ENCODE measurements at regions not wholly inside any gene's neighbourhood (a gene's known extent, or its start where the extent isn't known, plus 50 kb on each side); places are given as distances from the start of the nearest gene placed in this dataset.

- no peak for DNase-seq (ENCODE audit: low read depth in 4 of 4, low spot score in 2 of 4)
Measured at GRCh38 chr5:90135779-90136378, 273.7 kb downstream of the CETN3 start.

GRCh38 chr5:90134892-90135291 lies 274.7 kb downstream of the CETN3 start:
- DNase-seq (ENCODE audit: low read depth in 4 of 4, low spot score in 2 of 4) = no peak

GRCh38 chr5:90134381-90134780 lies 275.2 kb downstream of the CETN3 start:
- DNase-seq (ENCODE audit: low read depth in 4 of 4, low spot score in 2 of 4) = no peak

GRCh38 chr5:90133941-90134340 lies 275.6 kb downstream of the CETN3 start:
- DNase-seq (ENCODE audit: low read depth in 4 of 4, low spot score in 2 of 4) = no peak

DNA sequence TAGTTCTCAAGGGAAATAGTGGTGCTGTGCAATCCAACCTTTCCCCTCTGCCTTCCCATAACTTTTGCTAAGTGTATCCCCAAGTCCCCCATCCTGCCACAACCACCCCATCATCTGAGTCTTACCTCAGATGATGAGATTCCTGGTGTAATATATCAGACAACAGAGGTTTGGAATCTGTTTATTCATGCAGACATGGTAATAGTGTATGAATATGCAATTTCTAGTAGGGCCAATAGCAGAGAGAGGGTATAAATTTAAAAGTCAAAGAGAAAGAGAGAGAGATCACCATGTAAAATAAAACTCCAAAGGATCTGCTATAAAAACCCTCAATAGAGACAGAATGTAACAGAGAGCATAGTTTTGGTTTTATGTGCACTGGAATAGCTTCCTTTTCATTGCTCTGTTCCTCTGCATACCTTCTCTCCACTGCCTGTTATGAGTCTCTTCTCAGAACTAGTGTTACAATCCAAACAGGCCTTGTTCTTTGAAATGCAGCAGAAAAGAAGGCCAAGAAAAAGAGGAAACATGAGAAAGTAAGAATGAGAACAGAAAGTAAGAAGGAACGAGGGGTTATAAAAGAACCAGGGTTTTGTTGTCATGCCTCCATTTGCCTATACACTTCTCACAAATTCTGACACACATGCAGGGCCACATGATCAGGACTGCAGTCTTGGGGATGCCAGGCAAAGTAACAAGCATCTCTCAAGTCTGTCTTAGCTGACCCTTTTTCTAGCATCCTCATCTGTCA lies 278.0 kb downstream of the CETN3 start:
- no peak for DNase-seq (ENCODE audit: low read depth in 4 of 4, low spot score in 2 of 4)

DNA sequence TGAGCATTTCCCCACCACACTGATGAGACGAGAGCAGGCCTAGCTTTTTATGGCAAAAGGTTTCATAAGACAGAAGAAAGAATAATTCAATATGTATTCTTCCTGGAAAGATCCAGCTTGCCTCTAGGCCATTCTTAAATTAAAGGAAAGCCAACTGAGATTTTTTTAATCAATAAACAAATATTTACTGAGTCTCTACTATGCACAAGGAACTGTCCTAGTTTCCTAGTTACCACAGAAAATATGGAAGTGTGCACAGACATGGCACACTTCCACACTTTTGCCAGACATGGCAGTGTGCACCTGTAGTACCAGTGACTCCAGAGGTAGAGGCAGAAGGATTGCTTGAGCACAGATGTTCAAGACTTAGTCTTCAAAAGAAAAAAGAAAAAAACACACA lies 281.0 kb downstream of the CETN3 start:
- no peak for DNase-seq (ENCODE audit: low read depth in 4 of 4, low spot score in 2 of 4)

DNA sequence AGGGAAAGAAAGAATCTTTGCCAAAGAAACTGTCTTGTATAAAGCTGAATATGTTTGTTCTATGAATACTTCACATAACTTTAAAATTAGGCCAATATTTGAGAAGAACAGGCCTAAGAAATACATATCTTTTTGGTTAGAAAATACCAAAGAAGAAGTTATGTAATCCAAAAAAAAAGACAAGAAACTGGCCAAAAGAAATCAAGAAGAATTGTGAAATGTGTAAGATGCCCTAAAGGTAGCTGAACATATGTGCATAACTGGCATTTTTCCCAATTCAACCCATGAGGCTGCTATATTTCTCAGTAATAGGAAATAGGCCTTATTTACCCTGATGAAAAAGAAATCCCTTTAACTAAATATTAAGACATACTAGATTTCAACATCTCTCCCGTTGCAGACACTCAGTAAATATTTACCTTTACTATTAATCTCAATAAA lies 290.0 kb downstream of the CETN3 start:
- DNase-seq (ENCODE audit: low read depth in 4 of 4, low spot score in 2 of 4) = no peak

GRCh38 chr5:90117005-90117404 lies 292.6 kb downstream of the CETN3 start:
- DNase-seq (ENCODE audit: low read depth in 4 of 4, low spot score in 2 of 4) = no peak

DNA sequence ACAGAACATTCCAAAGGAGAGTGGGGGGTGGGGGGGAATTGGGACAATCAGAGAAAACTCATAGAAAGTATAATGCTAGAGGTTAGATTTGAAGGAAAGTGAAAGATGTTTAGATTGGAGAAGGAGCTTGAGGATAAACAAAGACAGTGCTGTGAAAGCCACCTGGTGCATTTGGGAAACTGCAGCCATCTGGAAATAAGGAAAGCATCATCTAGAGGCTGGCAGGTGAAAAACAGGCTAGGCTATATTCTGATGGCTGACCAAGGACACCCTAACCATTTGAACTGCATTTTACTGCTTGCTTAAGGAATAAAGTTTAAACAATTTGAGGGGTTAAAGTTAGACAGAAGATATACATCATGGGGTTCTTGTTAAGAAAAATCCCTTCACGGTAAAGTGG lies 296.4 kb downstream of the CETN3 start:
- no peak for DNase-seq (ENCODE audit: low read depth in 4 of 4, low spot score in 2 of 4)

DNA sequence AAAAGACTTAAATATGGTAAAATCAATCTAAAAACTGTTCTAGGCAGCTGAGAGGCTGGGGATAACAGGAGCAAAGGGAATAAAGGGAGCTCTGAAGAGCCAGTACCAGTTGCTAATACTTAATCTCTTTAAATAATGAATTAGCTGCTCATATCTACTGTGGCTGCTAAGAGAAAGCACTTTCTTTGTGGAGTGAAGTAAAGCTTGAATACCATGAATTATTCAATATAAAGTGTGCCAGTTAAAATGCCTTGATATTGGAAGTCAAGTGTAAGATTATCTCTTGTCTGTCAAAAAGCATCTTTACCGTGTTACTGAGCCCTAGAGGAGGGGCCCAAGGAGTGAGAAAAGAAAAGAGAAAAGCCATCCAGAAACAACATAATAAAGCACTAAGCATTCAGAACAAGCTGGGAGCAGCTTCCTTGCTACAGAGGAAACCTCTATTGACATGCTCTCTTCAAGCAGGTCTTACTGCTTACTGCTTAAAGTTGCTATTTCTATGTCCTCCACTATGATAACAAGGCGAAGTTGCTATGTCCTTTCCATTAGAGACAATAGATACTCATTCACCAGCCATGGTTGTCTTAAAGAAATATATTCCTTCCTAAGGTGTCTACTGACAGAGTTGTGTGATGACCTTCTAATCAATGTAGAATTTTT lies 297.4 kb downstream of the CETN3 start:
- no peak for DNase-seq (ENCODE audit: low read depth in 4 of 4, low spot score in 2 of 4)

DNA sequence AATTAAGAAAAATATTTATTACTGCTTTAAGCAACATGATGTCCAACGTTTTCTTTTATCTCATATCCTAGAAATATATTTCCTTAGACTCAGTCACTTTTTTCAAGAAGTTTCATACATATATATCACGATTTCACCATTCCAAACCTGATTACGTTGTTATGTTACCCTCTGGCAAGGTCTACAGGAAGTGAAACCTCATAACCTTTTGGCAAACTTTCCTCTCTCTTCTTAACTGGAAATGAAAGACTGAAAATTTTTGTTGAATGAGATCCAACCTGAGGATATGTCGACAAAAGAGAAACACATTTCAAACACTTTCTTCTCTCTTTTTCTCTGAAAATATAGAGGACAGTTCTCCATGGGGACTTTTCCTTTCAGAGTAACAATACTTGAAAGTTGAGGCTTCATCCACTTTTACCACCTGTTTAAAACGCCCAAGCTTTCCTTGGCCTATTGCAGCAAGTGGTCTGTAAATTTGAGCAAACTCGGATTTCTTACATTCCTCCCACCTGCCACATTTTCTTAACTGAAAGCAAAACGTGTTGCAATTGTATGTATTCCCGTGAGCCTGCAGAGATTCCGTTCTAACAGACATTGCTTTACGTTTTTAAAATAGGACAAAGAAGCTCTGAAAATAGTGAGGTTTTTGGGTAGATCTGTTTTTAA lies 298.1 kb downstream of the CETN3 start:
- no peak for DNase-seq (ENCODE audit: low read depth in 4 of 4, low spot score in 2 of 4)

DNA sequence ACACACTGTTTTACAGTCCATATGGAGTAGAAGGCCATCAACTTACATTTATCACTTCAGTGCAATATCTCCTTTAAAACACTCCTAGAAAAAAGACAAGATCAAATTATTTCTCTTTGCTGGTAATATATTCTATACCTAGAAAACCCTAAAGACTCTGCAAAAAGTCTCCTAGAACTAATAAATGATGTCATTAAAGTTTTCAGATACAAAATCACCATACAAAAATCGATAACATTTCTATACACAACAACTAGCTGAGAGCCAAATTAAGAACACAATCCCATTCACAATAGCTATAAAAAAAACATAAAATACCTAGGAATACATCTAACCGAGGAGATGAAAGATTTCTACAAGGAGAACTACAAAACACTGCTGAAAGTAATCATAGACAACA lies 300.3 kb downstream of the CETN3 start:
- no peak for DNase-seq (ENCODE audit: low read depth in 4 of 4, low spot score in 2 of 4)

GRCh38 chr5:90099099-90099498 lies 310.5 kb downstream of the CETN3 start:
- no peak for DNase-seq (ENCODE audit: low read depth in 4 of 4, low spot score in 2 of 4)

DNA sequence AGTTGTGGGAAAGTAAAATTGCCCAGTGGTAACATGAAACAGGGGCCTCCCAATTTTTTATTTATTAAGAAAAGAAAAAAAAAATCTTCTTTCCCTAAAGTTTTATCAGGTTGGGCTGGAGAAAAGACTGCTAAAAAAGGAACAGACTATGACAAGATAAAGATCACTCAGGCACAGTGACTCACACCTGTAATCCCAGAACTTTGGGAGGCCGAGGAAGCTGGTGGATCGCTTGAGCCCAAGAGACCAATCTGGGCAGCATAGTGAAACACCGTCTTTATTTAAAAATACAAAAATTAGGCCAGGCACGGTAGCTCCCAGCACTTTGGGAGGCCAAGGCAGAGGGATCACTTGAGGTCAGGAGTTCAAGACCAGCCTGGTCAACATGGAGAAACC lies 312.5 kb downstream of the CETN3 start:
- no peak for DNase-seq (ENCODE audit: low read depth in 4 of 4, low spot score in 2 of 4)

DNA sequence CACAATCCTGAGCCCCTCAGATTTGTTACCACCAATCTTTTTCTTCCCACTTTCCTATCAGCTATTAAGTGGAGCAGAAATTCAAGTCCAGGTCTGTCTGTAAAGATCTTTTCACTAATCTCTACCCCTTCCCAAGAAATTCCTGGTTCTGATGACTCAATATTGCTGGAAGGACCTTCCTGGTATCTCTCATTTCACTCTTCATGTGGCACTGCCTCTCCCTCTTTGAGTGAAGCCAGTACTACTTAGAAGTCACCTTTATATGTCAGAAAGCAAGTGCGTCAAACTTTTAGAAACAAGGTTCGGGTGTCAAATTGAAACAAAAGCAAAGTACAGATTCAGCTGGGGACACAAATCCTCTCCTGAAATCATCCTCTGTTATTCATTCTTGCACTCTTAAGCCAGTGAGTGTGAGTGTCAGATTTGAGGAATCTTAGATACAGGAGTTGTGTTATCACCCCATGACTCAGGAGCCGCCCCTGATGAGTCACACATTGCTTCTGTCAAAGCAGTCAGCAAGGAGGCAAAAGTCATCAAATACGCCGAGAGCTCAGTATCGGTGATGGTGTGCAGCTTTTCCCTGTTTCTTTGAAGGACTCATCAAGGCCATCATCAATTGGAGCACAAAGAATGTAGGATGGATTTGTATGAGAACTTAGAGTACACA lies 313.0 kb downstream of the CETN3 start:
- no peak for DNase-seq (ENCODE audit: low read depth in 4 of 4, low spot score in 2 of 4)

- no peak for DNase-seq (ENCODE audit: low read depth in 4 of 4, low spot score in 2 of 4)
Measured at GRCh38 chr5:90095292-90096060, 314.1 kb downstream of the CETN3 start.

GRCh38 chr5:90093751-90094485 lies 315.6 kb downstream of the CETN3 start:
- DNase-seq (ENCODE audit: low read depth in 4 of 4, low spot score in 2 of 4) = peak in 3 of 4 donors; percentile 21 to 34 (median 31)

- DNase-seq (ENCODE audit: low read depth in 4 of 4, low spot score in 2 of 4) = no peak
Measured at GRCh38 chr5:90092734-90093133, 316.8 kb downstream of the CETN3 start.

GRCh38 chr5:90084342-90084741 lies 325.2 kb downstream of the CETN3 start:
- no peak for DNase-seq (ENCODE audit: low read depth in 4 of 4, low spot score in 2 of 4)

All from left renal cortex interstitium (tissue), 4 donors.